Endodermal cell (in vitro differentiated cells): ENCODE measurements at regions not wholly inside any gene's neighbourhood (a gene's known extent, or its start where the extent isn't known, plus 50 kb on each side); places are given as distances from the start of the nearest gene placed in this dataset.

Experiments used
- DNase-seq: peaks from one replicate; pipeline ENCODE4 v3.0.0-alpha.2; 2017
- H3K27ac ChIP-seq: 2 replicates; pipeline ENCODE4 v1.5.1; 2013; ENCODE audit warnings: mild to moderate bottlenecking, low read depth, low read length, moderate library complexity
- H3K27me3 ChIP-seq: 2 replicates; pipeline ENCODE4 v1.6.1; 2013; ENCODE audit warnings: mild to moderate bottlenecking, low read length, moderate library complexity; ENCODE audit not compliant: insufficient read depth, control insufficient read depth, poor library complexity, severe bottlenecking
- H3K36me3 ChIP-seq: 2 replicates; pipeline ENCODE4 v1.7.0; 2013; ENCODE audit warnings: mild to moderate bottlenecking, low read length, moderate library complexity; ENCODE audit not compliant: control insufficient read depth, insufficient read depth
- H3K4me1 ChIP-seq: one replicate; pipeline ENCODE4 v1.7.0; 2013; ENCODE audit warnings: low read length; ENCODE audit not compliant: control insufficient read depth, insufficient read depth
- H3K4me3 ChIP-seq: 2 replicates; pipeline ENCODE4 v1.5.1; 2013; ENCODE audit warnings: mild to moderate bottlenecking, low read length, moderate library complexity
- H3K9ac ChIP-seq: 2 replicates; pipeline ENCODE4 v1.6.1; 2013; ENCODE audit warnings: mild to moderate bottlenecking, low read length, moderate library complexity; ENCODE audit not compliant: poor library complexity, severe bottlenecking; ENCODE audit errors: extremely low read depth
- H3K9me3 ChIP-seq: 2 replicates; pipeline ENCODE4 v1.6.1; 2013; ENCODE audit warnings: mild to moderate bottlenecking, low read length, moderate library complexity; ENCODE audit not compliant: control insufficient read depth
- H3K27ac Mint-ChIP-seq: 2 replicates; pipeline ENCODE4 v1.8.0; 2020; ENCODE audit warnings: mixed read lengths
- H3K27me3 Mint-ChIP-seq: 2 replicates; pipeline ENCODE4 v1.8.0; 2021; ENCODE audit warnings: mild to moderate bottlenecking, mixed read lengths; ENCODE audit not compliant: insufficient read depth
- H3K36me3 Mint-ChIP-seq: 2 replicates; pipeline ENCODE4 v1.8.0; 2020; ENCODE audit warnings: low read depth, mixed read lengths
- H3K4me1 Mint-ChIP-seq: 2 replicates; pipeline ENCODE4 v1.8.0; 2020; ENCODE audit warnings: mixed read lengths
- H3K4me3 Mint-ChIP-seq: 2 replicates; pipeline ENCODE4 v1.8.0; 2020; ENCODE audit warnings: mild to moderate bottlenecking, moderate library complexity, mixed read lengths
- H3K9me3 Mint-ChIP-seq: 2 replicates; pipeline ENCODE4 v1.8.0; 2020; ENCODE audit warnings: mild to moderate bottlenecking, mixed read lengths
- WGBS, 2 experiments: methylation state at CpG; one replicate each; pipeline versions ENCODE4 v1.1.5 to v1.1.7; 2013; ENCODE audit warnings: missing lambda C conversion rate in 2 of 2, mixed read lengths in 1 of 2; ENCODE audit not compliant: insufficient coverage in 1 of 2, insufficient read length in 1 of 2; 5-methylcytosine and 5-hydroxymethylcytosine counted together
- TF ChIP-seq, protein P1 (sequence below): fragments of 200-600 bp; sonication (generic); conservative IDR thresholded peaks from 2 replicates; pipeline ENCODE4 v1.5.0; 2021; ENCODE audit warnings: antibody characterized with exemption, mild to moderate bottlenecking

DNA sequence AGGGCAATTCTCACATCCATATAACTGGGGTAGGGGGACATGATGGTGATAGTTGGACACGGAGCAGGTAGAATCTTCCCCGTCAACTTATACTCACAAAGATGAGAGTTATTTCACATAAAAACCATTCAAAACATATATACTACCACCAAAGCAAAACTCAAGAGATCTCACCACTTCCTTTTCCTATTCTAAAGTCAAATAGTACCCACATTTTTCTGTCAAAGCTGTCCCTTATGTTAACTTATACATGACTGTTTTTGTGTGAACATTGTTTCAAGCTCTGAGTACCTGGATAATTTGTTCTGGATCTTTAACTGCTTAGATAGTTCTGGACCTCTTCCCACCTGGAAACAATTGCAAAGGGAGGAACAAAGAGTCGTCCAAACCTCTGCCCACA is 95.5 kb upstream of the MAN2A1 start:
- H3K4me3 ChIP-seq = no peak overlapping the region
- Mint-ChIP-seq H3K27ac (no peak overlapping the region), H3K27me3 (peaks cover 13% of the 10 kb centered on the region), H3K4me3 (no peak overlapping the region), H3K4me1 (peaks cover 11% of the 10 kb centered on the region), H3K36me3 (no peaks in the 10 kb centered on the region), H3K9me3 (no peaks in the 10 kb centered on the region)
- TF ChIP-seq, protein P1, sequence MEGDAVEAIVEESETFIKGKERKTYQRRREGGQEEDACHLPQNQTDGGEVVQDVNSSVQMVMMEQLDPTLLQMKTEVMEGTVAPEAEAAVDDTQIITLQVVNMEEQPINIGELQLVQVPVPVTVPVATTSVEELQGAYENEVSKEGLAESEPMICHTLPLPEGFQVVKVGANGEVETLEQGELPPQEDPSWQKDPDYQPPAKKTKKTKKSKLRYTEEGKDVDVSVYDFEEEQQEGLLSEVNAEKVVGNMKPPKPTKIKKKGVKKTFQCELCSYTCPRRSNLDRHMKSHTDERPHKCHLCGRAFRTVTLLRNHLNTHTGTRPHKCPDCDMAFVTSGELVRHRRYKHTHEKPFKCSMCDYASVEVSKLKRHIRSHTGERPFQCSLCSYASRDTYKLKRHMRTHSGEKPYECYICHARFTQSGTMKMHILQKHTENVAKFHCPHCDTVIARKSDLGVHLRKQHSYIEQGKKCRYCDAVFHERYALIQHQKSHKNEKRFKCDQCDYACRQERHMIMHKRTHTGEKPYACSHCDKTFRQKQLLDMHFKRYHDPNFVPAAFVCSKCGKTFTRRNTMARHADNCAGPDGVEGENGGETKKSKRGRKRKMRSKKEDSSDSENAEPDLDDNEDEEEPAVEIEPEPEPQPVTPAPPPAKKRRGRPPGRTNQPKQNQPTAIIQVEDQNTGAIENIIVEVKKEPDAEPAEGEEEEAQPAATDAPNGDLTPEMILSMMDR = no peak
- H3K27me3 ChIP-seq = no peaks in the 10 kb centered on the region
- H3K27ac ChIP-seq = no peak overlapping the region
- DNase-seq = no peak
- H3K36me3 ChIP-seq = no peaks in the 10 kb centered on the region
- H3K9me3 ChIP-seq = no peaks in the 10 kb centered on the region
- H3K4me1 ChIP-seq = peaks cover 10% of the 10 kb centered on the region
- no peak overlapping the region for H3K9ac ChIP-seq
- 80 to 91% methylated on average over 1 to 2 of the region's 3 CpGs for WGBS, 2 experiments

DNA sequence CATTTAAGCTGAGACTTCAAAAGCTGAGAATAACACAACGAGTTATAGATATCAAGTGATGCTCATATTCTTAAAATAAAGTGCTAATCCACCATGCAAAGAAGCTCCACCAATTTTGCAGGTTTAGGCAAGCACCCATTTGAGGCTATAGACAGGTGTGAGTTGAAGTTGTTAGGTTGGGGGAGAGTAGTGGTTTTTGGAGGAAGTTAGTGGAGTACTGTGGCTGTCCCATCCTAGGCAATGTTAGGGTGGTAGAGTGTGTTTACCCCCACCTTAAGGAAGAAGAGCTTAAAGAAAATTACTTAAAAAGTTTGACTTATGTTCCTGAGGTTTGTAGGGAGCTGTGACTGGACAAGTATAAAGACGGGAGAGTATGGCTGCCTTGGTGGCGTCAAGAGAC is 98.9 kb upstream of the MAN2A1 start:
- Histone ChIP-seq H3K4me3 (no peak overlapping the region), H3K27me3 (no peaks in the 10 kb centered on the region), H3K9ac (no peak overlapping the region), H3K36me3 (no peaks in the 10 kb centered on the region), H3K4me1 (no peaks in the 10 kb centered on the region), H3K9me3 (no peaks in the 10 kb centered on the region), H3K27ac (no peak overlapping the region)
- Mint-ChIP-seq H3K36me3 (no peaks in the 10 kb centered on the region), H3K4me3 (no peak overlapping the region), H3K4me1 (peaks cover 5% of the 10 kb centered on the region), H3K9me3 (no peaks in the 10 kb centered on the region), H3K27me3 (peaks cover 19% of the 10 kb centered on the region), H3K27ac (no peak overlapping the region)
- no peak for DNase-seq
- 94 to 98% methylated on average over 2 to 3 of the region's 3 CpGs for WGBS, 2 experiments
- TF ChIP-seq, protein P1 = no peak

DNA sequence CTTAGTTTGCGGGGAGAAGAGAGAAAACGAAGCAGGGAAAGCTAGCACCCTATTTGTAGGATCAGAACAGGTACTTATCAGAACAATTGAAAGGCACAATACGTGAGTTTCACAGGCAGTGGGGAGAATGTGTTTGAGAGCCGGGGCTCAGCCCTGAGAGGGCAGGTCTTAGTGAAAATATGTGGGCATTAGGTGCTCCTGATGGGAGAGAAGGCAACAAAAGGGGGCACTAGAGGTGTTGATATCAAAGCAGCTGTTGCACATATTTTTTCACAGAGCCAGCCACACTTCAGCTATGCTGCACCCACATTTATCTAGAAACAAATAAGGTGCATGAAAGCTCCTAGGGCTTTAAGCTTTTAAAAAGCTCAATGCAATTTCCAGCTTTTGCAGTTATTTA is 99.7 kb upstream of the MAN2A1 start:
- H3K9ac ChIP-seq = no peak overlapping the region
- no peak overlapping the region for H3K27ac ChIP-seq
- Mint-ChIP-seq H3K36me3 (no peaks in the 10 kb centered on the region), H3K27me3 (peaks cover 19% of the 10 kb centered on the region), H3K4me1 (peaks cover 5% of the 10 kb centered on the region), H3K4me3 (no peak overlapping the region), H3K27ac (no peak overlapping the region), H3K9me3 (no peaks in the 10 kb centered on the region)
- H3K36me3 ChIP-seq = no peaks in the 10 kb centered on the region
- TF ChIP-seq, protein P1 = peak; percentile 39
- 82 to 84% methylated on average over 4 of the region's 4 CpGs for WGBS, 2 experiments
- no peak overlapping the region for H3K4me3 ChIP-seq
- H3K27me3 ChIP-seq = no peaks in the 10 kb centered on the region
- DNase-seq = peak; percentile 72
- no peaks in the 10 kb centered on the region for H3K4me1 ChIP-seq
- no peaks in the 10 kb centered on the region for H3K9me3 ChIP-seq
